GM12864 (cell line): ENCODE measurements at regions not wholly inside any gene's neighbourhood (a gene's known extent, or its start where the extent isn't known, plus 50 kb on each side); places are given as distances from the start of the nearest gene placed in this dataset.

Experiments
- DNase-seq: peaks from one replicate; pipeline ENCODE4 v3.0.0-alpha.2; 2011; ENCODE audit warnings: low read depth
- H3K4me3 ChIP-seq: 2 replicates; pipeline ENCODE4 v1.5.1; 2011; ENCODE audit warnings: mild to moderate bottlenecking, low read depth, low read length, control low read depth
- TF ChIP-seq, protein P1 (sequence below): IDR thresholded peaks from 2 replicates; pipeline ENCODE4 v1.5.1; 2011; ENCODE audit warnings: low read depth, mild to moderate bottlenecking, moderate library complexity, low read length, control low read depth, inconsistent platforms; ENCODE audit errors: missing control alignments

- no peak overlapping the region for H3K4me3 ChIP-seq
- TF ChIP-seq, protein P1, sequence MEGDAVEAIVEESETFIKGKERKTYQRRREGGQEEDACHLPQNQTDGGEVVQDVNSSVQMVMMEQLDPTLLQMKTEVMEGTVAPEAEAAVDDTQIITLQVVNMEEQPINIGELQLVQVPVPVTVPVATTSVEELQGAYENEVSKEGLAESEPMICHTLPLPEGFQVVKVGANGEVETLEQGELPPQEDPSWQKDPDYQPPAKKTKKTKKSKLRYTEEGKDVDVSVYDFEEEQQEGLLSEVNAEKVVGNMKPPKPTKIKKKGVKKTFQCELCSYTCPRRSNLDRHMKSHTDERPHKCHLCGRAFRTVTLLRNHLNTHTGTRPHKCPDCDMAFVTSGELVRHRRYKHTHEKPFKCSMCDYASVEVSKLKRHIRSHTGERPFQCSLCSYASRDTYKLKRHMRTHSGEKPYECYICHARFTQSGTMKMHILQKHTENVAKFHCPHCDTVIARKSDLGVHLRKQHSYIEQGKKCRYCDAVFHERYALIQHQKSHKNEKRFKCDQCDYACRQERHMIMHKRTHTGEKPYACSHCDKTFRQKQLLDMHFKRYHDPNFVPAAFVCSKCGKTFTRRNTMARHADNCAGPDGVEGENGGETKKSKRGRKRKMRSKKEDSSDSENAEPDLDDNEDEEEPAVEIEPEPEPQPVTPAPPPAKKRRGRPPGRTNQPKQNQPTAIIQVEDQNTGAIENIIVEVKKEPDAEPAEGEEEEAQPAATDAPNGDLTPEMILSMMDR = no peak
- DNase-seq = no peak
Observed at GRCh38 chr20:52904837-52905236, 67.3 kb upstream of the TSHZ2 start.

DNA sequence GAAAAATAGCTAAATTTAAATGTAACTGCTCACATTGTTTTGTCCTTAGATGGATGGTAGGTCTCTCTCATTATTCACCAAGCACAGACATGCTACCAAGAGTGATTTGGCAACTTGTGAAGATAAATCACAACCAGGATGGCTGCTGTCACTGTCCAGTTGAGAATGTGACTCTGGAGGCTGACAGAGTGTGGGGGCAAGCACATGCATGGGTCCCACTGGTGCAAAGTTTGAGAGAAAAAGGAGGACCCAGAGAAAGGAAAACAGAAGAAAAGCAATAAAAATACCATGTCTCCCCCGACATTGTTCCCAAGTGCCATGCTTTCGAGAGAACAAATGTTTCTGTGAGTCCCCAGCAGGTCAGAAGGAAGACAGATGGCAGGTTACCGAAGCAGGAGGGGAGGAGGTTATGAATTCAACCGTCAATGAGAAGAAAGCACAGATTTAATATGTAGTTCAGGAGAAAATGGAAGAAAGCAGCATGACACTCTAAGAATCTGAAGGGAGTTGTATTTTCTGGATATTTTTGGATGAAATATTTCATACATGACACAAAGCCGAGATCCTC is 73.0 kb upstream of the TSHZ2 start:
- no peak overlapping the region for H3K4me3 ChIP-seq
- DNase-seq = no peak
- TF ChIP-seq, protein P1 = no peak

DNA sequence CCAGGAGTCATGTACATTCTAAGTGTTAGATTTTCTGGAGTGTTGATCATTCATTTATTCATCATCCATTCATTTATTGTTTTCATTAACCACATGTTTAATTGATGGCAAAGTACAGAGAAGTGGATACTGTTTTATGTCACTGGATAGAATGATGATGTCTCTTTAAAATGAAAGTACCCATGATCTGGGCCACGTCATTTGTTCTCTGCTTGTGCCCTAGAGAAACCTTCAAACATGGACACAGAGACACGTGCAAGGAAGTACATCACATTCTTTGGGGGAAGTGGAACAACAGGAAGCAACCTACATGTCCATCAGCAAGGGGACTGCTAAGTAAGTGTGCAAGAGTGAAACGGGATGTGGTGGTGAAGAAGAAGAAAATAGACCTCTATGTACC is 75.8 kb upstream of the TSHZ2 start:
- H3K4me3 ChIP-seq = no peak overlapping the region
- no peak for DNase-seq
- TF ChIP-seq, protein P1 = no peak

DNA sequence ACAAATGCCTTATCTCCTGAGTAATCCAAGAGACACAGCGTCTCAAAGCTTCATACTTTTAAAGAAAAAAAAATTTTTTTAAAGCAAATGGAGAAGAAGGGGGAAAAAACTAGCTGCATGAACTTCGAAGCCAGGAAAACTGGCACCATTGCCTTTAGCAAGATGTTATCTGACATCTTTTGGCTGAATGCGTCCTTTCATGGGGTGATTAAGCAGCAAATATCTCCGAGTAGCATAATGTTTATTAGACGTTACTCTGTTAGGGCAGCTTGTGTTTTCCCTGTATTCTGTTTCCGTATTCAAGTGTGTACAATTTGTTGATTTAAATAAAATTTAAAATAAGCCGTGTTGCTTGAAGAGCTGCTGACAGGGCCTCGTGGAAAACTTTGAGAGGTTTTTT is 76.5 kb upstream of the TSHZ2 start:
- DNase-seq = no peak
- H3K4me3 ChIP-seq = no peak overlapping the region
- TF ChIP-seq, protein P1 = no peak

DNA sequence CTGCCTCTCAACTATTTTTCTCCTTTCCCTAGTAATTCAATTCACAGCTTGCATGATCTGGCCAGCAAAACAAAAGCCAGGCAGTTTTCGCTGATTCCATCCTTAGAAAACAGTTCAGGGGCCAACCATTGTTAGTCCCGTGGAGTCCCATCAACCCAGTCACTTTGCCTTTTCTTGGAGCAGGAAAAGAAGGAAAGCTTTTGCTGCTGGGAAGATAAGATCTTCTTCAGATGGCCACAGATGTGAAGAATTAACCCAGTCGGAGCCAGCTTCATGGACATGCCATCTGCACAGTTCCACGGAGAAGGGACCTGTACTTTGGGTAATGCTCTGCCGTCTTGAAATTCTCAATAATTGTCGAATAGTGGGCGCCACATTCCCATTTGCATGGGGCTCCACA is 76.9 kb upstream of the TSHZ2 start:
- H3K4me3 ChIP-seq = no peak overlapping the region
- no peak for DNase-seq
- TF ChIP-seq, protein P1 = no peak

GRCh38 chr20:52893498-52893897 is 78.7 kb upstream of the TSHZ2 start:
- H3K4me3 ChIP-seq = no peak overlapping the region
- TF ChIP-seq, protein P1 = no peak
- DNase-seq = no peak

DNA sequence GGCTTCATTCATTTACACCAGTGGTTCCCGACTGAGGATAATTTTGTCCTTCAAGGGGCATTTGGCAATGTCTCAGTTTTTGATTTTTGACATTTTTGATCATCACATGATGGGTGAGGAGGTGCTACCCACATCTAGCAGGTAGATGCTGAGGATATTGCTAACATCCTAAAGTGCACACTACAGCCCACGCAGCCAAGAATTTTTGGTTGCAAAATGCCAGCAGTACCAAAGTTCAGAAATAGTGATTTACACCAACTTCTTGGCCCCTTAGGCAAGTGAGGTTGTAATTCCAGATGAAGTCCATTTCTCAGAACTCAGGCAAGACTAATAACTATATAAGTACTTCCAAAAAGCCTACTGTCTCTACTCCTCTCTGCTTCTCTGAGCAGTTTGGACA is 80.1 kb upstream of the TSHZ2 start:
- TF ChIP-seq, protein P1 = no peak
- no peak overlapping the region for H3K4me3 ChIP-seq
- no peak for DNase-seq
